Smooth muscle cell (in vitro differentiated cells): ENCODE measurements at regions not wholly inside any gene's neighbourhood (a gene's known extent, or its start where the extent isn't known, plus 50 kb on each side); places are given as distances from the start of the nearest gene placed in this dataset.

Experiments used
- DNase-seq: peaks from one replicate; lab custom pipeline; 2025; ENCODE audit not compliant: unreplicated experiment; lab: John Stamatoyannopoulos, UW
- H2AFZ ChIP-seq: fragments of 200-600 bp; sonication (generic); 2 replicates; pipeline ENCODE4 v1.6.0; 2016; ENCODE audit warnings: antibody characterized with exemption, low read depth, mild to moderate bottlenecking
- H3F3A ChIP-seq: fragments of 200-600 bp; sonication (generic); 2 replicates; pipeline ENCODE4 v1.6.0; 2017; ENCODE audit warnings: antibody characterized with exemption, low read depth
- H3K27ac ChIP-seq: fragments of 200-600 bp; sonication (generic); 2 replicates; pipeline ENCODE4 v1.5.1; 2016; ENCODE audit warnings: low read depth, mild to moderate bottlenecking
- H3K27me3 ChIP-seq: fragments of 200-600 bp; sonication (generic); 2 replicates; pipeline ENCODE4 v1.6.1; 2016; ENCODE audit warnings: low read depth, mild to moderate bottlenecking
- H3K36me3 ChIP-seq: fragments of 200-600 bp; sonication (generic); 2 replicates; pipeline ENCODE4 v1.5.1; 2016; ENCODE audit warnings: low read depth
- H3K4me1 ChIP-seq: fragments of 200-600 bp; sonication (generic); 2 replicates; pipeline ENCODE4 v1.5.1; 2016; ENCODE audit warnings: low read depth
- H3K4me2 ChIP-seq: fragments of 200-600 bp; sonication (generic); 2 replicates; pipeline ENCODE4 v1.6.0; 2016; ENCODE audit warnings: mild to moderate bottlenecking
- H3K4me3 ChIP-seq: fragments of 200-600 bp; sonication (generic); 2 replicates; pipeline ENCODE4 v1.5.1; 2016; ENCODE audit warnings: mild to moderate bottlenecking
- H3K79me2 ChIP-seq: fragments of 200-600 bp; sonication (generic); 2 replicates; pipeline ENCODE4 v1.6.0; 2016; ENCODE audit warnings: low read depth, mild to moderate bottlenecking
- H3K9ac ChIP-seq: fragments of 200-600 bp; sonication (generic); 2 replicates; pipeline ENCODE4 v1.6.0; 2016; ENCODE audit warnings: low read depth
- H3K9me3 ChIP-seq: fragments of 200-600 bp; sonication (generic); replicated peaks from 2 replicates; pipeline ENCODE4 v1.5.1; 2016; ENCODE audit warnings: low read depth
- H4K20me1 ChIP-seq: fragments of 200-600 bp; sonication (generic); 2 replicates; pipeline ENCODE4 v1.6.0; 2016; ENCODE audit warnings: low read depth
- WGBS: methylation state at CpG from one replicate; pipeline ENCODE4 v1.1.7; 2016; ENCODE audit warnings: low lambda C conversion rate; 5-methylcytosine and 5-hydroxymethylcytosine counted together
- TF ChIP-seq, protein P1 (sequence below): fragments of 200-600 bp; sonication (generic); IDR thresholded peaks from 2 replicates; pipeline ENCODE4 v1.5.1; 2017; ENCODE audit warnings: borderline replicate concordance, mild to moderate bottlenecking, antibody characterized with exemption; ENCODE audit not compliant: insufficient read depth, poor library complexity, severe bottlenecking

DNA sequence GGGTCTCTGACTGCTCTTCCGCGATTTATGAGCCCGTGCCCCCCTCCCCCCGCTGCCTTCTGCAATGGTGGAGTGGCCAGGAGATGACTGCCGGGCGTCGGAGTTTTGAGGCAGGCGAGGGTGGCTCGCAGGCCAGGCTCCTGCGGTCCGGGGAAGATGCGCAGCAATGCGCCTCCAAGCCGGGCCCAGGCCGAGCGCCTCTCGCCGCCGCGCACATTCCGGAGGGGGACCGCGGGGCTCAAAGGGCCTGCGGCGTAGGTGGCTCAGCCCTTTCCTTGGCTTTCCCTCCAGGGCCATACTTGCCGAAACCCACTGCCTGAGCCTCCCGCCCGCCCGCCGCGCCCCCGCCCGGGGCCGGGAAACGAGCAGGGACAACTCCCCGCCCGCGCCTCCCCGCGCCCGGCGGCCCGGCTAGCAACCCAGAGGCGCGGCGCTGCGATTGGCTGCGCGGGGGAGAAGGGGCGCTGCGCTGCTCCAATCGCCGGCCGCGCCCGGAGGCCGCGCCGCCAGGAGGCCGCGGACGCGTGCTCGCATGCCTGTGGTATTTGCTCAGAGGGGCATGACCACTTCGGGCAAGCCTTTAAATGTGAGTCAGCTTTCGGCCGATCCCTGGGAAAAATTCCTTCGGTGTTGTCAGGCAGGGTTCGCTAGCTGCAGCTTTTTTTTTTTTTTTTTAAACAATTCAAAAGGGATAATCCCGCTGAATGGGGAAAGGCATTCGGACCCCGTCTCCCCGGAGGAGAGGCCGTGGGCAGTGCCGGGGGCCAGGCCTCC, 157.9 kb upstream of the PARP11 start:
- no peaks in the 10 kb centered on the region for H3K27me3 ChIP-seq
- no peaks in the 10 kb centered on the region for H3K36me3 ChIP-seq
- under 1% methylated on average over 56 of the region's 75 CpGs for WGBS
- H3K27ac ChIP-seq: peak overlapping the region; percentile 88
- H4K20me1 ChIP-seq: no peaks in the 10 kb centered on the region
- peak; percentile 71 for DNase-seq
- peak overlapping the region; percentile 72 for H2AFZ ChIP-seq
- peak overlapping the region; percentile 43 for H3K4me3 ChIP-seq
- TF ChIP-seq, protein P1, sequence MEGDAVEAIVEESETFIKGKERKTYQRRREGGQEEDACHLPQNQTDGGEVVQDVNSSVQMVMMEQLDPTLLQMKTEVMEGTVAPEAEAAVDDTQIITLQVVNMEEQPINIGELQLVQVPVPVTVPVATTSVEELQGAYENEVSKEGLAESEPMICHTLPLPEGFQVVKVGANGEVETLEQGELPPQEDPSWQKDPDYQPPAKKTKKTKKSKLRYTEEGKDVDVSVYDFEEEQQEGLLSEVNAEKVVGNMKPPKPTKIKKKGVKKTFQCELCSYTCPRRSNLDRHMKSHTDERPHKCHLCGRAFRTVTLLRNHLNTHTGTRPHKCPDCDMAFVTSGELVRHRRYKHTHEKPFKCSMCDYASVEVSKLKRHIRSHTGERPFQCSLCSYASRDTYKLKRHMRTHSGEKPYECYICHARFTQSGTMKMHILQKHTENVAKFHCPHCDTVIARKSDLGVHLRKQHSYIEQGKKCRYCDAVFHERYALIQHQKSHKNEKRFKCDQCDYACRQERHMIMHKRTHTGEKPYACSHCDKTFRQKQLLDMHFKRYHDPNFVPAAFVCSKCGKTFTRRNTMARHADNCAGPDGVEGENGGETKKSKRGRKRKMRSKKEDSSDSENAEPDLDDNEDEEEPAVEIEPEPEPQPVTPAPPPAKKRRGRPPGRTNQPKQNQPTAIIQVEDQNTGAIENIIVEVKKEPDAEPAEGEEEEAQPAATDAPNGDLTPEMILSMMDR: no peak
- H3K9me3 ChIP-seq: no peaks in the 10 kb centered on the region
- no peaks in the 10 kb centered on the region for H3K79me2 ChIP-seq
- peaks cover 3% of the 10 kb centered on the region for H3F3A ChIP-seq
- H3K9ac ChIP-seq: peak overlapping the region; percentile 75
- peak overlapping the region; percentile 88 for H3K4me2 ChIP-seq
- peaks cover 17% of the 10 kb centered on the region for H3K4me1 ChIP-seq

DNA sequence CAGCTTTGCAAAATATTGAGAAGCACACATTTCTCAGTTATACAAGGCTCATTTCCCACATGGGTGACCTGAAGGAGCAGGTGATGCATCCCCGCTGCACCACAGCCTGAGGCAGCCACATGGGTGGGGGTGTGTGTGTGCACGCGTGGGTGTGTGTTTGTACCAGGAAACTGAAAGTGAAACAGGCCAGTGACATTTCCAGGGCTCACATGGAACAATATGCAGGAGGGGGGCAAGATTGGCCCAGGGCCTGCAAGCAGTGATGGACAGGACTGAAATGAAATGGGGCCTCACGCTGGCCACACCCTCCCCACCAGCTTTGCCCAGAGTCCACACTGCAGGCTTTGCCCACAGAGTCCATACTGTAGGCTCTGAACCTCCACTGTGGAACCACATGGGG, 154.2 kb upstream of the PARP11 start:
- no peak overlapping the region for H3K9ac ChIP-seq
- H3K36me3 ChIP-seq: no peaks in the 10 kb centered on the region
- WGBS: 92% methylated on average over 4 of the region's 4 CpGs
- no peak overlapping the region for H3K27ac ChIP-seq
- TF ChIP-seq, protein P1: no peak
- no peak overlapping the region for H3K4me3 ChIP-seq
- no peaks in the 10 kb centered on the region for H3K27me3 ChIP-seq
- DNase-seq: no peak
- H2AFZ ChIP-seq: no peak overlapping the region
- no peaks in the 10 kb centered on the region for H3K79me2 ChIP-seq
- no peak overlapping the region for H3K4me2 ChIP-seq
- H3K4me1 ChIP-seq: peaks cover 29% of the 10 kb centered on the region
- peaks cover 3% of the 10 kb centered on the region for H3F3A ChIP-seq
- H4K20me1 ChIP-seq: no peaks in the 10 kb centered on the region
- H3K9me3 ChIP-seq: no peaks in the 10 kb centered on the region

DNA sequence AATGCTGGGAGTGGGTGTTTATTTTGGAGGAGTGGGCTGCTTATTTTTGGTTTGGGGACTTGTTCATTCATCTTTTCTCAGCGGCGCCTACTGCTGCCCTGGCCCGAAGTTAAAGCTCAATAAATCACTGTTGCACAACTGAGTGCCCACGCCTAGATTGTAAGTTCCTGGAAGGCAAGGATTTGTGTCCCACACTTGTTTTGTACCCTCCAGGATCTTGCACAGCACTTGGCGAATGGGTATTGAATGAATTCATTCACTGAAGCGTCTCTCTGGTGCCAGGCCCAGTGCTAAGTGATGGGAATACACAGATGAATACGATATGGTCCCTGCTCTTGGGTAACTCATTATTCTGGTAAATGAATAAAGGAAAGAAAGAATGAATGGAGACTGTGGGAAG, 153.3 kb upstream of the PARP11 start:
- Histone ChIP-seq H3K4me1 (peaks cover 22% of the 10 kb centered on the region), H3K9me3 (no peaks in the 10 kb centered on the region), H2AFZ (no peak overlapping the region), H3K4me2 (no peak overlapping the region), H3K79me2 (no peaks in the 10 kb centered on the region), H3K4me3 (no peak overlapping the region), H4K20me1 (no peaks in the 10 kb centered on the region), H3K36me3 (no peaks in the 10 kb centered on the region), H3K27me3 (no peaks in the 10 kb centered on the region), H3K27ac (no peak overlapping the region), H3K9ac (no peak overlapping the region), H3F3A (peaks cover 3% of the 10 kb centered on the region)
- TF ChIP-seq, protein P1: no peak
- no peak for DNase-seq
- 87% methylated on average over 7 of the region's 7 CpGs for WGBS

DNA sequence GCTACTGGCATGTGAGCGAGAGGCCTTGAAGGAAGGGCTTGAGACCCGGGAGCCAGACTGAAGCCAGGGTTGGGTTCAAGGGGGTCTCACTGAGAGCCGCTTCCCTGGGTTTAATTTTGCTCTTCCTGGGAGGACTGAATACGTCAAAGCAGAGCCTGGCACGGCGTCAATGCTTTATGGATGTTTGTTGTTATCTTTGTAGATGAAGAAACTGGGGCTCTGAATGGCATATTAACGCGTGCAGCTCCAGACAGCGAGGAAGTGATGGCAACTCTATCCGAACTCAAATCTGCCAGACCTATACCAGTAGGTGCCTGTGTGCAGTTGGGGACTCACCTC, 152.8 kb upstream of the PARP11 start:
- H3K27ac ChIP-seq: peak overlapping the region; percentile 18
- no peaks in the 10 kb centered on the region for H3K36me3 ChIP-seq
- peak overlapping the region; percentile 47 for H3K9ac ChIP-seq
- H3K27me3 ChIP-seq: no peaks in the 10 kb centered on the region
- H3K9me3 ChIP-seq: no peaks in the 10 kb centered on the region
- H3K4me3 ChIP-seq: no peak overlapping the region
- TF ChIP-seq, protein P1: no peak
- H3K79me2 ChIP-seq: no peaks in the 10 kb centered on the region
- DNase-seq: no peak
- peak overlapping the region; percentile 46 for H3K4me2 ChIP-seq
- 50% methylated on average over 10 of the region's 10 CpGs for WGBS
- H3F3A ChIP-seq: peaks cover 3% of the 10 kb centered on the region
- peaks cover 21% of the 10 kb centered on the region for H3K4me1 ChIP-seq
- H4K20me1 ChIP-seq: no peaks in the 10 kb centered on the region
- H2AFZ ChIP-seq: peak overlapping the region; percentile 92
